Mammary epithelial cell (primary cell): ENCODE measurements at regions not wholly inside any gene's neighbourhood (a gene's known extent, or its start where the extent isn't known, plus 50 kb on each side); places are given as distances from the start of the nearest gene placed in this dataset.

ENCODE experiments used
- CTCF ChIP-seq, 2 donors: IDR thresholded peaks in 1 of 2; conservative IDR thresholded peaks in 1 of 2; 2 replicates each; pipeline ENCODE4 v1.5.1; 2011 to 2012; ENCODE audit warnings: inconsistent platforms in 2 of 2, low read length in 2 of 2, mild to moderate bottlenecking in 2 of 2, control low read depth in 1 of 2, low read depth in 1 of 2; ENCODE audit not compliant: insufficient read depth in 1 of 2; ENCODE audit errors: extremely low read depth in 1 of 2
- EZH2 ChIP-seq: IDR thresholded peaks from 2 replicates; pipeline ENCODE4 v1.6.1; 2012; ENCODE audit warnings: low read length, inconsistent platforms, borderline replicate concordance

GRCh38 chr15:100761290-100761935, 118.2 kb upstream of the ALDH1A3 start:
- TF ChIP-seq CTCF (conservative IDR thresholded peaks at IDR 0.05 in 1 of 2, IDR thresholded peaks at IDR 0.05 in 1 of 2; ENCODE audit: extremely low read depth in 1 of 2, insufficient read depth in 1 of 2, low read depth in 1 of 2, low read length in 2 of 2): no peak
- TF ChIP-seq EZH2: no peak
